GM19467 (cell line): ENCODE measurements at regions not wholly inside any gene's neighbourhood (a gene's known extent, or its start where the extent isn't known, plus 50 kb on each side); places are given as distances from the start of the nearest gene placed in this dataset.

Source experiments
- ATAC-seq: cut with Tn5 transposase; IDR thresholded peaks from one replicate; pipeline ENCODE4 v1.9.1; 2021; ENCODE audit warnings: mild to moderate bottlenecking, moderate library complexity; ENCODE audit not compliant: unreplicated experiment

DNA sequence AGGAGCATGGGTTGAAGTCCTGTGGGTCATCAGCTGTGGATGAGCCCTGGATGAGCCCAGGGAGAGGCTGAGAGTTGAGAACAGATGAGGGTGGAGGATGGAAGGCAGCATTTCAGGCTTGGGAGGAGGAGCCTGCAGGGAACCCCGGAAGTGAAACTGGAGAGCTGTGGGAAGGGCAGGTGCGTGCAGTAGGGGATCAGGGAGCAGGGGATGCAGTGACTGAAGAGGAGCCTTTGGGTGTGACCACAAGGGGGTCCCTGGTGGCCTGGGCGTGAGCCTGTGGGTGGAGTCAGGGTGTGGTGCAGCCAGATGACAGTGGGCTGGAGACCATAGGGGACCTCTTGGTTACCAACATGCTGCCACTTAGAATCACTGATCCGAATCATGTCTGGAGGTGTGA lies 115.5 kb downstream of the PAPOLA start:
- ATAC-seq: no peak

DNA sequence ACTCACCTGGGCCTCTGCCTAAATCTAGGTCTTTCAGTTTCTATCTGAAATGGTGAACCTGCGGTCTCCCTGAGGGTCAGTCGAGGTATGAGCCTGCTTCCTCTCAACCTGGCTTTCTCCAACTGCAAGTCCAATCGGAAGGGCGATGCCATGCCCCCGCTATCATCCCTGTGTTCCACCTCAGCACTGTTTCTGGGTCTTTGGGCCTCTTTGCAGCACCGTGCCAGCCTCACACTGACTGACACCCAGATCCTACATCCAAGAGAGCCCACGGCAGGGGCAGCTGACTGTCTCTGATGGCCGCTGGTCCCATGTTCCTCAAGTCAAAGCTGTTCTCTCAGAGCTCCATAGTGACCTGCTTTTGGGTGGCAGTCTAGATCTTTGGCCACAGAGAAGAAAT lies 120.7 kb downstream of the PAPOLA start:
- no peak for ATAC-seq

DNA sequence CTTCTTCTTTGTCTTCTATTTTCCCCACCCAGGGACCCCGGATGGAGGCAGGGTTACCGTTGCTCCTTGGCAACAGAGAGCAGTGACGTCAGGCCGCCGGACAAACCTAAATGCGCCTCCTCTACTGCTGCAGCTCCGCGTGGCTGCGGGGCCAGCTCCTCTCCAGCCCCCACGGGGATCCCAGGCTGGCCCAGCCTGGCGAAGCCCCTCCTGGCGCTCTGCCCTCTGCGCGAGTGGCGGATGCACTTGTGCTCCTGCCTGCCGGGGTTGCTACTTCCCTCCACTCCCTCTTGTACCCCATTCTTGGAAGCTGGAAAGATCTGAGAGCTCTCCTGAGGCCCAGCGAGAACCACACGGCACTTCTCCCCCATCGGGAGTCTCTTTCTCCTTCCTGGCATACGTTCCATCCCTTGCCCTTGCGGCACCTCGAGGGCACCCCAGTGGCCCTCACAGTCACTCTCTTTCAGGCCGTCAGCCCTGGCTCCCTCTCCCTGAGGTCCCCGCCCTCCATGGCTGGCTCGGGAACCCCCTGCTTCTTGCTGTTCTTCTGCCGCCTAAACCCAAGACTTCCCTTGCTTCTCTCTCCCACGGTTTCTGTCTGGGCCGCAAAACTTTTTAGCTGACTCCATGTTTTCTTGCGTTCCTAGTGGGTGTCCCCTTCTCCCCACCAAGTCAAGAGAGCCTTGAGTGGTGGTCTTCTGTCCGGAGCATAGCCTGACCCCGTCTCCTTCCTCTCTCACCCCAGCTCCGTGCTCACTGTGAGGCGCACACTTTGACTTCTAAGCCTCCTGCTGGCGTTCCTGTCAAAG lies 121.7 kb downstream of the PAPOLA start:
- ATAC-seq: no peak

DNA sequence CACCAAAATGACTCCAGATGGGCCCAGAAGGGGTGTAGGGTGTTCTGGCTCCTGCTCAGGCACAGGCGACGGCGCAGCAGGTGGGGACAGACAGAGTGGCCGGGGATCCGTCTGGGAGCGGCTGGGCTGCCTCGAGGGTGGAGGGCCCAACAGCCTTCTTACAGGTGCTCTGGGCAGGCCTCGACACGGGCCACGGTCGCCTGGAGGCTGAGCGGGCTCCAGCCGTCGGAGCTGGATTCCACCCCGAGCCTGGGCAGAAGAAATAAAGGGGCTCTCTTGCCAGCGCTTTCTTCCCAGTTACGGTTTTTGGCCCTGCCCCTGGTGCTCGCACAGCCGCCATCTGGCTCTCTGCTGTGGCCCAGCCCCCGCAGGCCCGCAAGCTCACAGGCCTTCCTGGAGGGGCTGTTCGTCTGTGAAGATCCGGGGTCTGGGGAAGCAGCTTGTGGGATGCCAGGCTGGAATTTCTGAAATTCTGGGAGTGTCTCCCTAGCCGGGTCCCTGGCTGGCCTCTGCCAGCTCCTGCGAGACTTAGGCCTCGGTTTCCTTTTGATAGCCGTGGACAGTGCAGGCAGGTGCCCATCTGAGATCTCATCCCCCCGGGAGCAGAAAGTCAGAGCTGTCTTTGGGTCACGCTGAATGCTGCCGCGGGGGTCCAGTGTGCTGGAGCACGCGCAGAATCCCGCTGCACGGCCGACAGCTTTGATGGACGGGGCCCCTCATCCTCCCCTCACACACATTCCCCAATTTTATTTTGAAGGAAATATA lies 122.7 kb downstream of the PAPOLA start:
- no peak for ATAC-seq

DNA sequence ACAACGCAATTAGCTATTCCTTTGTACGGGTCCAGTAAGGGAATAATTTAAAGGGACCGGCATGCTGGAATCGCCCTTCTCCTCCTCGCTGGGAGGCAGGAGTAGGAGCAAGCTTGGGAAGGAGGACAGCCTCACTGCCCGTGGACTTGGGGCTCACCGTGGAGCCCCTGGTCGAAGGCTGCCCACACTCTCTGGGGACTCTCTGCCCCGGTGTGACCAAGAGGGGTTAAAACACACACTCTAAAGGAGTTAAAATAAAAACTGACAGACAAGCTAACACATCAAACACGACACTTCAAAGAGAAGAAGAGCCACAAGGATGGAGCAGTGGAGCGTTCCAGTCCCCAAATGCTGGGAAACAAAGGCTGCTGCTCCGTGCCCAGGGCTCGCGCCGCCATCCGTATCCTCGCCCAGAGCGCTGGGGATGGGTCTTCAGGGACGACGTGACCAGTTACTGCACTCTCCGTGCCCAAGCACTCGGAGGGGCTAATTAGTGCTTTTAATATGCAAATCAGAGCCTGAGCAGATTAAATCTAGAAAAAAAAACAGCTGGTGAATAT lies 123.3 kb downstream of the PAPOLA start:
- no peak for ATAC-seq

DNA sequence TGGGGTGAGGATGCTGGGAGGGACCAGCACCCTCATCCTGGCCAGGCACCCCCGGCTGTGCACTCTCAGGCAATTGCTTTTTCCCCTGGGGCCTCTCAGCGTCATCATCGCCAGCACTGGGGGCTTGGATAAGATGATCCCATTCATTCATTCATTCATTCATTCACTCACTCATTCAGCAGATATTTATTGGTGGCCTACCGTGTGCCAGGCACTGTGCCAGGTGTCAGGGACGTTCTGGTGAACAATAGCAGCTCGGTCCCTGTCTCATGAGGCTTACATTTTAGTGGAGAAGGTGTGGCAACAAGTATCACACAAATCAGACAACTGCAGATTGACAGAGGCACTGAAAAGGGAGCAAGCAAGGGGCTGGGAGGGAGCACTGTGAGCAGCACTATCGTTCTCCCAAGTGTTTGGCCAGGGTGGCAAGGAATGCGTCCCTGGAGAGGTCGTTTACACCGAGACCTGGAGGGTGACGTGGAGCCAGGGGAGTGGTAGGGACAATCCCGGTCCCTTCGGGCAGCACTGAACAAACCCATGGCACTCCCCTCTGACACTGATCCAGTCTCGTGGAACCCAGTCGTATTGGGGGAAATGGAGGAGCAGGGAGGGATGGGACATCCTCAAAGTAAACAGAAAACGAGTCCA lies 124.1 kb downstream of the PAPOLA start:
- ATAC-seq: no peak

DNA sequence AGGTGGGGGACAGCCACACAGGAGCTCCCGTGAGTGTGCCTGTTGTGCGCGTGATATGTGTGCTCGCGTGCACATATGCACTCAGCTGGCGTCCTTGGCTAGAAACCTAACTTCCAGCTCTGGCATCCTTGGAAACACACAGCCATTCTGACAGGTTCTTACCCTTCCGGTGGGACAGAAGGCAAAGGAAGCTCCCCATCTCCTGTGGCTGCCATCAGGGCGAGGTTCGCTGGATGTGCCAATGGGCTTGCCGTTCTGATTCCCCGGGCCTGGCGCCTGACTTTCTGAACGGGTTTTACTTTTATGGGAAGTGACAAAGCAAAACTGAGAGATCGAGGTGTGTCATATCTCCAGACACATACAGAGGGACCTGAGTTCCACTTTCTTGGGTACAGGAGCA lies 124.7 kb downstream of the PAPOLA start:
- ATAC-seq: no peak

DNA sequence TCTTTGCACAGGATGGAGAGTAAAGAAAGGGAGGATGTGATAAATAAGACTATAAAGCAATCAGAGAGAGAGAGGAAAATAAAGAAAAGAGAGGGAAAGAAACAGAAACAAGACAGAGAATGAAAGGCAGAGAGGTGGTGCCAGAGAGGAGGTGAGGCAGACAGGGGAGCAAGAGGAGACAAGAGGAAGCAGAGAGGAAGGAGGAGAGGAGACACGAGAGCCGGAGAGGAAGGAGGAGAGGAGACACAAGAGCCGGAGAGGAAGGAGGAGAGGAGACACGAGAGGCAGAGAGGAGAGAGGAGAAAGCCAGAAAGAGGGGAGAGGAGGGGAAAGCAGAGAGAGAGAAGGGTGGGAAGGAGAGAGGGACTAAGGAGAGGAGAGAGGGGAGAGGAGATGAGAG lies 125.2 kb downstream of the PAPOLA start:
- ATAC-seq: no peak

DNA sequence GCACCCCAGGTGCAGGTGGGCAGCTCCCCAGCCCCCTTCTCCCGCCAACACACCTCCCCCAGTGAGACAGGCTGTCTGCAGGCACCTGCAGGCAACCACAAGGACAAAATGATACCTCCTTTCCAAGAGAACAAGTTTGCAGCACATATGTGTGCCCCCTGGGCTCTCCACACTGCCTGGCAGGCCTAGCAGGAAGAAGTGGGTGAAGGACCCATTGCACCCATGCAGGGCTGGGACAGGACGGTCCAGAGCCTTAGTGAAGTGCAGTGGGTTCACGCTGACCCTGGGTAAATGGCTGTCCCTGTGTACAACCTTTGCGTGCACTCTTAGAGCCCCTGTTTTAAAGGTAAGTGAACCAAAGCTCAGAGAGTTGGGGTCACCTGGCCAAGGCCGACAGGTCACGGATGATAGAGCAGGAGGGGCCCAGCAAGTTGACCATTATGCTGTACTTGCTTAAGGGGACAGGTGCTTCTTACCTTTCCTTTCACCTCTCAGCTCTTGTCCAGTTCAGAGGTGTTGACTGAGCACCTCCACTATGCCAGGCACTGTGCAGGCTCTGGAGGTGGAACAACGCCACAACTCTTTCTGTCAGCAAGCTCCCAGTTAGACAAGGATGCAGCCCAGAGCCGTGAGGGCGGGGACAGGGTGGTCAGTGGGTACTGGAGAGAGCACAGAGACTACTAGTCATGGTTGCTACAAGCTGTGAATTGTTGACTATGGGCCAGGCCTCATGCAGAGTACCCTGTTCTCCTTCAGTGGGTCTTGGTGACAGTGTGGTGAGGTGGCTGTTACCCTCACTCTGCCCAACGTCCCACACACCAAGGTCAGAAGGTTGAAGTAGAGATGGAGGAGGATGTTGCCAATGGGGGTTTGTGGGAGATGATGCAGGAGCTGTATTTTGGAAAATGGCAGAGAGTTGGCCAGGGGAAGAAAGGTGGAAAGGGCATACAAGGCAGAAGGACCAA lies 125.9 kb downstream of the PAPOLA start:
- no peak for ATAC-seq

DNA sequence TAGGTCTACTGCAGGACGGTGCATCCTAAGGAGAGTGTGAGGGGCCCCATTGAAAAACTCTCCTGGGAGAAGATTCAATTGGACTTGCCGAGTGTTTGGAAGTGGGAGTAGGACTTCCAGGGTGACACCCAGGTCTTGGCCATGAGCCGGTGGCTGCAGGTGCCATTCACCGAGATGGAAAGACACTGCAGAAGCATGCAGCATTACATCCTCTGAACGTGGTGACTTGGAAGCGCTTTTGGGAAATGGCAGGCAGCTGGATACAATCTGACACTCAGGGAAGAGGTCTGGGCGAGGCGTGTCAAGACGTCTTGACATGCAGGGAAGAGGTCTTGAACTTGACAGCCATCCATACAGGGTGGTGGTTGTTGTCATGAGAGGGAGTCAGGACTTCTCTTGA lies 126.9 kb downstream of the PAPOLA start:
- no peak for ATAC-seq

DNA sequence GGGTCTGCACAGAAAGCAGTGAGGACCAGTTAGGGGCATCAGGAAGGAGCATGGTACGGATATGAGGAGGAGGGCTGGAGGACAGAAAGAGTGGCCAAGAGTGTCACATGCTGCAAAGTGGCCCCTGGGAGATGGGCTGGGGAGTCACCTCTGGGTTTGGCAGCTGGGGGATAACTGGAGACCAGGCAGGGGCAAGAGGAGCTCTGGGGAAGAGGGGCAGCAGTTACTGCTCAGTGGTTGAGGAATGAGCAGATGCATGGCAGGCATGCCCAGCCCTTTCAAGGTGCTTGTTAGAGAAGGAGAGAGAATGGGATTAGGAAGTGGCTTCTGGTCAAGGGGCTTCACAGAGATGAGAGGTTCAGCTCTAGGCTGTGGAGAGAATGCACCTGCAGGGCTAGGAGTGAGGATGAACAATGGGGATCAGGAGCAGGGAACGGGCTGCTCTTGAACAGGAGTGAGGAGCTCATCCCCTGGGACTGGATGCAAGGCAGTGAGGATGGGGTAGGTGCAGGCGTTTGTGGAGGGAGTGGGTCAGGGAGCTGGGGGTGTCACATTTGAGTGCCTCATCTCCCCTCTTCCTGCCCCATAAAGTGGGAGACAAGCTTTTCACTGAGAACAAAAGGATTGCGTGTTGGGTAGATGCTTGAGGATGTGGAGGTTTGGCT lies 127.5 kb downstream of the PAPOLA start:
- ATAC-seq: no peak

DNA sequence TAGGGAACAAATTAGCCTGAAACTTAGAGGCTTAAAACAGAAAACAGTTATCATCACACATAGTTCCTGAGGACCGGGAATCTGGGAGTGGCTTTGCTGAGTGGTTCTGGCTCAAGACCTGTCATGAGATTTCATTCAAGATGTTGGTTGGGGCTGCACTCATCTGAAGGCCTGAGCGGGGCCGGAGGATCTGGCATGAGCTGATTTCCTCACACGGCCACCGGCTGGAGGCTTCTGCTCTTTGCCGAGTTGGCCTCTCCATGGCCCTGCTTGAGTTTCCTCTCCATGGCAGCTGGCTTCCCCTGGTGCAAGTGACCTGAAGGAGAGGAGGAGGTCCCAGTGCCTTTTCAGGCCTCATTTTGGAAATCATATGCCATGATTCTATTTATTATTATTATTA lies 128.1 kb downstream of the PAPOLA start:
- ATAC-seq: no peak

DNA sequence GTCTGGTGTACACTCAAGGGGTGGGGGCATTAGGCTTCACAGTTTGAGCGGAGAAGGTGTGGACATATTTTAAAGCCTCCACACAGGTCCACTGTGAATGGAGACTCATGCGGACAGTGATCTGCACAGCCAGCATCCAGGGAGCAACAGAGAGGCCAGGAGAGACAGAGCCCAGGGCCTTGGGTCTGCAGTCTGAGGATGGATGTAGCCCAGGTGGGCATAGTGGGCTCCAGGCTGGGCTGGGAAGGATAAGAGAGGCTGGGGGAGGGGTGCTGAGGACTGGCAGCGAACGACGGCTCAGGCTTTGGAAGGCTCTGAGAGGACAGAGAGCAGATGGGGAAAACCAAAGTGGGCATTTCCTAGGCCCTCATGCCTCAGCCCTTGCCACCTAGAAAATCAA lies 128.8 kb downstream of the PAPOLA start:
- no peak for ATAC-seq

DNA sequence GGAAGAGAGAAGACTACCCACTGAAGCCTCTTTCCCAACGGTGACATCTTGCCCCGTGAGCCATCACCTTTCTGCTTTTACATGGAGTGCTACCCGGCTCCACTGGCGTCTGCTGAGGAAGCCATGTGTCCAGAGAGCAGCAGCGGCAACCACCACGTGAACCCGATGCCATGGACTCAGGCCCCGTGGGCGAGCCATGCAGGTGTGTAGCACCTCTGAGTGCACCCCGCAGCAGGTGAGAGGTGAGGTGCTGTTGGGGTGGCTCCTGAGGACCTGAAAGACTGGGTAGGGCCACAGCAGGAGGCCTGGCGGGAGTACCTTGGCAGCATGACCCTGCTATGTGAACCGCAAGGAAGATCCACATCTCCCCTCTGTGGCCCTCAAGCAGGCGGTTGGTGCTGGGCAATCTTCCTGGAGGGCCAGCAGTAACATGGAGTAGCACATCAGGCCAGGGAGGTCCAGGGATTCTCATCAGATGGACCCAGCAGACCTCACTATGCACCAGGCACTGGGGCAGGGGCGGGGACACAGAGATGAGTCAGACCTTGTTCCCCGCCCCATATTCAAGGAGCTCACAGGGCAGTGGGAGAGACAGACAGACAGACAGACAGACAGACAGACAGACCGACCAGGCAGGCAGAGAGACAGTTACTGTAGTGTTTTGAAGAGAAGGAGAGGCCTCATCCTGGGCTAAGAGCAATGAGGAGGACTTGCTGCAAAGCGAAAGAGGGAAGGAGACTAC lies 129.6 kb downstream of the PAPOLA start:
- no peak for ATAC-seq

DNA sequence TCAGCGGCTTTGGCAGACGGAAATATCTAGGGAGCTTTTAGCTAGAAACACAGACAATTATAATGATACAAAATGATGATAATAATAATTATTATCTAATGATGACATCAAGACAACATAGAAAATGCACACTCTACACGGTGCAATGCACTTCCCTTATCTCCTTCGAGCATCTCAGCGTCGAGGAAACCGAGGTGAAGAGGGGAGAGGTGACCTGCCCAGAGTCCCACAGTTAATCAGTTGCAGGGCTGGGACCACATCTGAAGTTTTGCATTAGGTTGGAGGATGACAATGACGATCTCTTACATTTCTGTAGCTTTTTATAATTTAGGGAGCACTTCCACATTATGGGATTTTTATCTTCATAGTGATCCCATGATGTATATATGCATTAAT lies 130.2 kb downstream of the PAPOLA start:
- ATAC-seq: no peak

DNA sequence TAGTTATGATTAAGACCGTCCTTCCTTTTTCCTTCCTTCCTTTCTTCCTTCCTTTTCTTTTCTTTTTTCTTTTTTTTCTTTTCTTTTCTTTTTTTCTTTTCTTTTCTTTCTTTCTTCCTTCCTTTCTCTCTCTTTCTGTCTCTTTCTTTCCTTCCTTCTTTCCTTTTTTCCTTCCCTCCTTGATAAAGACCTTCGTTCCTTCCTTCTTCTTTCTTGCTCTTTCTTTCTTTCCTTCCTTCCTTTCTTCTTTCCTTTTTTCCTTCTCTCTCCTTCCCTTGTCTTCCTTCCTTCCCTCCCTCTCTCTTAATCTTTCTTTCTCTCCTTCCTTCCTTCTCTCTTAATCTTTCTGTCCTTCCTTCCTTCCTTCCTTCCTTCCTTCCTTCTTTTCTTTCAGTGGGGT lies 130.9 kb downstream of the PAPOLA start:
- ATAC-seq: no peak

DNA sequence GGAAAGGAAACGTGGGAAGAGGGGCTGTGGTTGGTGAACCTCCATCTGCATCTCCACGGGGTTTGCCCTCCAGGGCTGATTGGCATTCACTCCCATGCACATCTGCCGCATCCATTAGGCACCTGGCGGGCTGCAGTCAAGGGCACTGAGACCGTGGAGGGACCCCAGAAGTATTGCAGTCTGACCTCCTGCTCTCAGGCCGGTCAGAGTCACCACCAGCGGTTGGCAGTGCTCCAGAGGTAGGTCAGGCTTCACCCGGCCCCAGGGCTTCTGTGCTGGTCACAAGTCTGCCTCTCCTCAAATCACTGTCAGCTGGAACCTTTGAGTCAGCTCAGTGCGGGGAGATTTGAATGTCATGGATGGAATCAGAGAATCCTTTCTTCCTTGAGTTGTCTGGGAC lies 132.3 kb downstream of the PAPOLA start:
- ATAC-seq: no peak

DNA sequence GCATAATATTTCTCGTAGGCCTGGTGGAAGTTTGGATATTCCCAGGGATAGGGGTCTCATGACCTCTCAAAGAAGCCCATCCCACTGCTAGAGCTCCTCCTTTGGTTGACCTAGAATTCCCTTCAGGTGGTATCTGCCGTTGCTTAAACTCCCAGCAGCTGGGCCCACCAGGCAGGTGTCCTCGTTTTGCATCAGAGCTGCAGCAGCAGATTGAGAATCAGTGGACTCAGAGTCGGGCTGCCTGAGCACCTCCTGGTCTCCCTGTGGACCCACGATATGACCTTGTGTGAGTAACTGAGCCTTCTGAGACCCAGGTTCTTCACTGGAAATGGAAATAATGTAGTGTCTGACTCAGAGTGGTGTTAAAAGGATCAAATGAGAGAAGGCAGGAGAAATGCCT lies 132.7 kb downstream of the PAPOLA start:
- ATAC-seq: no peak

DNA sequence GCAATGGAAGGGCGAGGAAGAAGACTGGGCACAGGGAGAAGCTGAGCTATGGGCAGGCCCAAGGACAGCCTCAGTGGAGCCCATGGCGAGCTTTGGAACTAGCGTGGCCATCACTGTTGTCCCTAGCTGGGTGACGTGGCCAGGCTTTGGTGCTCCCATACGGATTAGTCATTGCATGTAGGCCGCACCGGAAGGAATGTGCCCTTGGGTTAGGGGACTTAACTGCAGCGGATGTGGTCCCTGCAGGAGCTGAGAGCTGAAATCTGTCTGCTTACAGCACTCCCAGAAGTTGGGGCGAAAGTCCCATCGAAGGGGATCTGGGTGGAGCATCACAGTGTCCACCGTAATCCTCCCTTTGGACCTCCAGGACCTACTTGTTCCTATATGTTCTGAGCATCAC lies 133.7 kb downstream of the PAPOLA start:
- ATAC-seq: no peak
